B cell (primary cell): ENCODE measurements at regions not wholly inside any gene's neighbourhood (a gene's known extent, or its start where the extent isn't known, plus 50 kb on each side); places are given as distances from the start of the nearest gene placed in this dataset.

Source experiments
- ATAC-seq: fragments of 200-7000 bp; cut with Tn5 transposase; one replicate; pipeline ENCODE4 v1.10.0; 2021; ENCODE audit warnings: low read depth, mild to moderate bottlenecking, moderate number of reproducible peaks, moderate library complexity
- CTCF ChIA-PET: fragments of 350-600 bp; sonication (Branson Sonifier 250); formaldehyde crosslinking; loops from one replicate; lab custom pipeline; 2021; ENCODE audit warnings: antibody characterized with exemption, inconsistent platforms; lab: Charles Lee
- POLR2A ChIA-PET: fragments of 350-600 bp; sonication (Branson Sonifier 250); formaldehyde crosslinking; loops from one replicate; lab custom pipeline; 2021; ENCODE audit warnings: antibody characterized with exemption; lab: Charles Lee
- DNase-seq: peaks from one replicate; pipeline ENCODE4 v3.0.0; 2013
- H2AFZ ChIP-seq: 2 replicates; pipeline ENCODE4 v1.6.1; 2012; ENCODE audit warnings: mild to moderate bottlenecking, low read depth, low read length; ENCODE audit not compliant: insufficient read depth, poor library complexity, severe bottlenecking
- H3K27ac ChIP-seq, 2 donors: 1 replicate in 1 of 2; 2 replicates in 1 of 2; pipeline ENCODE4 v1.5.1; 2012 to 2013; ENCODE audit warnings: low read length in 2 of 2, mild to moderate bottlenecking in 2 of 2, moderate library complexity in 1 of 2
- H3K27me3 ChIP-seq, 4 experiments: fragments of 200-600 bp in 1 of 4; sonication (generic) in 1 of 4; replicated peaks in 1 of 4; 1 replicate in 2 of 4; 2 replicates in 2 of 4; pipeline versions ENCODE4 v1.6.1 to v1.7.0; 2013 to 2016; ENCODE audit warnings: low read length in 3 of 4, mild to moderate bottlenecking in 2 of 4, mixed read lengths in 1 of 4, moderate library complexity in 1 of 4; ENCODE audit not compliant: insufficient read depth in 4 of 4, control insufficient read depth in 3 of 4; ENCODE audit errors: control extremely low read depth in 1 of 4
- H3K36me3 ChIP-seq, 2 experiments: replicated peaks in 1 of 2; 1 replicate in 1 of 2; 2 replicates in 1 of 2; pipeline versions ENCODE4 v1.6.1 to v1.7.1; 2013; ENCODE audit warnings: low read length in 1 of 2; ENCODE audit not compliant: insufficient read depth in 2 of 2, control insufficient read depth in 1 of 2; ENCODE audit errors: control extremely low read depth in 1 of 2, extremely low read depth in 1 of 2
- H3K4me1 ChIP-seq, 2 donors: fragments of 200-600 bp in 1 of 2; sonication (generic) in 1 of 2; 1 replicate in 1 of 2; 2 replicates in 1 of 2; pipeline versions ENCODE4 v1.5.1 to v1.6.1; 2013 to 2017; ENCODE audit warnings: low read length in 2 of 2; ENCODE audit not compliant: control insufficient read depth in 2 of 2, insufficient read depth in 2 of 2
- H3K4me2 ChIP-seq: replicated peaks from 2 replicates; pipeline ENCODE3; 2012; ENCODE audit warnings: mild to moderate bottlenecking, low read depth, low read length; ENCODE audit not compliant: poor library complexity, severe bottlenecking
- H3K4me3 ChIP-seq, 5 experiments: fragments of 200-600 bp in 1 of 5; sonication (generic) in 1 of 5; 1 replicate in 3 of 5; 2 replicates in 2 of 5; pipeline versions ENCODE4 v1.5.1 to v1.7.0; 2011 to 2016; ENCODE audit warnings: low read length in 4 of 5, mild to moderate bottlenecking in 4 of 5, low read depth in 2 of 5, control low read depth in 1 of 5, moderate library complexity in 1 of 5; ENCODE audit not compliant: insufficient read depth in 1 of 5; ENCODE audit errors: control extremely low read depth in 1 of 5, extremely low read depth in 1 of 5
- H3K79me2 ChIP-seq: fragments of 200-600 bp; sonication (generic); one replicate; pipeline ENCODE4 v1.6.0; 2016; ENCODE audit warnings: low read length; ENCODE audit not compliant: control insufficient read depth, insufficient read depth
- H3K9ac ChIP-seq: fragments of 200-600 bp; sonication (generic); 2 replicates; pipeline ENCODE4 v1.6.1; 2017; ENCODE audit warnings: mild to moderate bottlenecking, low read length, moderate library complexity
- H3K9me3 ChIP-seq, 3 donors: one replicate each; pipeline versions ENCODE4 v1.6.1 to v1.7.1; 2013; ENCODE audit warnings: low read length in 2 of 3; ENCODE audit not compliant: control insufficient read depth in 2 of 3, insufficient read depth in 1 of 3; ENCODE audit errors: control extremely low read depth in 1 of 3
- H4K20me1 ChIP-seq: 2 replicates; pipeline ENCODE4 v1.6.0; 2012; ENCODE audit warnings: mild to moderate bottlenecking, low read length; ENCODE audit not compliant: insufficient read depth, control insufficient read depth, poor library complexity, severe bottlenecking
- H3K27ac Mint-ChIP-seq: one replicate; pipeline ENCODE4 v1.8.0; 2021; ENCODE audit warnings: mixed read lengths
- H3K27me3 Mint-ChIP-seq: one replicate; pipeline ENCODE4 v1.8.0; 2021; ENCODE audit warnings: mixed read lengths
- H3K4me1 Mint-ChIP-seq: one replicate; pipeline ENCODE4 v1.8.0; 2021; ENCODE audit warnings: mixed read lengths
- H3K4me3 Mint-ChIP-seq: one replicate; pipeline ENCODE4 v1.8.0; 2021; ENCODE audit warnings: mixed read lengths
- H3K9me3 Mint-ChIP-seq: one replicate; pipeline ENCODE4 v1.8.0; 2022; ENCODE audit warnings: mixed read lengths; ENCODE audit not compliant: insufficient read depth
- EZH2 ChIP-seq: IDR thresholded peaks from 2 replicates; pipeline ENCODE4 v1.6.1; 2012; ENCODE audit warnings: borderline replicate concordance, low read depth, mild to moderate bottlenecking, moderate library complexity, low read length; ENCODE audit not compliant: insufficient read depth, poor library complexity, severe bottlenecking
- WGBS: methylation state at CpG from one replicate; pipeline ENCODE4 v1.1.5; 2013; ENCODE audit warnings: missing lambda C conversion rate; ENCODE audit not compliant: insufficient coverage; 5-methylcytosine and 5-hydroxymethylcytosine counted together
- intact Hi-C: fragments of 100-400 bp; cut with micrococcal nuclease; formaldehyde crosslinking; loops from one replicate; pipeline ENCODE4 v1.10.0; 2022
- TF ChIP-seq, protein P1 (sequence below): fragments of 200-600 bp; IDR thresholded peaks from one replicate; pipeline ENCODE4 v1.8.0; 2022; ENCODE audit warnings: antibody characterized with exemption, mild to moderate bottlenecking

DNA sequence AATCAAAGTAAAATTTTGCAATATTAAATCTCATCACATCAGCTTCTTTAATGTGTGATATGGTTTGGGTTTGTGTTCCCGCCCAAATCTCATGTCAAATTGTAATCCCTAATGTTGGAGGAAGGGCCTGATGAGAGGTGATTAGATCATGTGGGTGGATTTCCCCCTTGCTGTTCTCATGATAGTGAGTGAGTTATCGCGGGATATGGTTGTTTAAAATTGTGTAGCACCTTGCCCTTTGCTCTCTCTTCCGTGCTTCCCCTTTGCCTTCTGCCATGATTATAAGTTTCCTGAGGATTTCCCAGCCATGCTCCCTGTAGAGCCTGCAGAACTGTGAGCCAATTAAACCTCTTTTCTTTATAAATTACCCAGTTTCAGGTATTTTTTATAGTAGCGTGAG, 131.9 kb downstream of the ZNF326 start:
- Mint-ChIP-seq H3K4me1 (no peaks in the 10 kb centered on the region), H3K4me3 (no peak overlapping the region), H3K9me3 (no peaks in the 10 kb centered on the region), H3K27ac (no peak overlapping the region), H3K27me3 (peaks cover 21% of the 10 kb centered on the region)
- CTCF ChIA-PET, result no interaction called here
- Histone ChIP-seq H3K4me1 (no peaks in the 10 kb centered on the region), H3K9ac (no peak overlapping the region), H3K4me3 (no peak overlapping the region), H3K36me3 (no peaks in the 10 kb centered on the region), H2AFZ (no peak overlapping the region), H3K9me3 (no peaks in the 10 kb centered on the region), H4K20me1 (no peaks in the 10 kb centered on the region), H3K4me2 (no peak overlapping the region), H3K79me2 (no peaks in the 10 kb centered on the region), H3K27me3 (peaks cover 0 to 3% (median 0%) of the 10 kb centered on the region in 4 experiments), H3K27ac (no peak overlapping the region)
- no peak for DNase-seq
- intact Hi-C loops, result no loop called here
- POLR2A ChIA-PET, result no interaction called here
- WGBS, result no CpG with 5 or more reads among the region's 5 CpGs
- TF ChIP-seq, protein P1, sequence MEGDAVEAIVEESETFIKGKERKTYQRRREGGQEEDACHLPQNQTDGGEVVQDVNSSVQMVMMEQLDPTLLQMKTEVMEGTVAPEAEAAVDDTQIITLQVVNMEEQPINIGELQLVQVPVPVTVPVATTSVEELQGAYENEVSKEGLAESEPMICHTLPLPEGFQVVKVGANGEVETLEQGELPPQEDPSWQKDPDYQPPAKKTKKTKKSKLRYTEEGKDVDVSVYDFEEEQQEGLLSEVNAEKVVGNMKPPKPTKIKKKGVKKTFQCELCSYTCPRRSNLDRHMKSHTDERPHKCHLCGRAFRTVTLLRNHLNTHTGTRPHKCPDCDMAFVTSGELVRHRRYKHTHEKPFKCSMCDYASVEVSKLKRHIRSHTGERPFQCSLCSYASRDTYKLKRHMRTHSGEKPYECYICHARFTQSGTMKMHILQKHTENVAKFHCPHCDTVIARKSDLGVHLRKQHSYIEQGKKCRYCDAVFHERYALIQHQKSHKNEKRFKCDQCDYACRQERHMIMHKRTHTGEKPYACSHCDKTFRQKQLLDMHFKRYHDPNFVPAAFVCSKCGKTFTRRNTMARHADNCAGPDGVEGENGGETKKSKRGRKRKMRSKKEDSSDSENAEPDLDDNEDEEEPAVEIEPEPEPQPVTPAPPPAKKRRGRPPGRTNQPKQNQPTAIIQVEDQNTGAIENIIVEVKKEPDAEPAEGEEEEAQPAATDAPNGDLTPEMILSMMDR, result no peak
- TF ChIP-seq EZH2, result no peak
- no peak for ATAC-seq

DNA sequence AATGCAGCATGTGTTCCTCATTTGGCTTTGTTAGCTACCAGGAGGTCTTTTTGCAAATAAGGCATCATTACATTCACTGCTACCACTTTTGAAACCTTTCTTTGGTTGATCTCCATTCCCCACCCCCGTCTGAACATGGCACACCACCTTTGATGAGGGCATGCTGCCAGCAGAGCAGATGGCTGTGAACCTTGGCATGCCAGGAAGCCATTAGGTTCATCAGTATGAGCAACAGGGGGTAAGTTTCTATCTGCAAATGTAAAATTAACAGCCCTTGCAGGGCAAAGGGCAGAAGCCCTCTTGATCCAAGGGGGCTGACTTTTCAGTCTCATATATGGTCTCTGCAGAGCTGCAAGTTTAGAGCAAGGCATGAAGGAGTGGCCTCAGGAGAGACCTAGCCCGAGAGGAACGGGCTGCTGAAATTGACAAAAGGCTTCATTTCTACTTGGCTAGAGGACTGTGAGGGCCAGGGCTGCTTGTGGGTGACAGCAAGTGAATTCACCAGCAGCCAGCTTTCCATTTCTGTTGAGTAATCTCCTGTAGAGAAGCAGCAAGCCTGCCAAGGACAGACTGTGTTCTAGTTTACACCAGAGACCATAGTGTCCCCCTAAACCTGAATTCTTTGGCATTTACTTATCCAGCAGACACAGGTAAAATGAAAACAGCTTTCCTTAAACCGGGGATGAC, 127.9 kb downstream of the ZNF326 start:
- CTCF ChIA-PET, result no interaction called here
- H2AFZ ChIP-seq, result no peak overlapping the region
- DNase-seq, result no peak
- no peak overlapping the region for H3K27ac ChIP-seq
- Mint-ChIP-seq H3K9me3 (peaks cover 5% of the 10 kb centered on the region), H3K4me1 (no peaks in the 10 kb centered on the region), H3K27me3 (peaks cover 14% of the 10 kb centered on the region), H3K4me3 (no peak overlapping the region), H3K27ac (no peak overlapping the region)
- intact Hi-C loops, result no loop called here
- no peak for TF ChIP-seq EZH2
- TF ChIP-seq, protein P1, result no peak
- no peaks in the 10 kb centered on the region for H4K20me1 ChIP-seq
- whole genome bisulfite sequencing, result 85% methylated on average over 3 of the region's 4 CpGs
- no peaks in the 10 kb centered on the region for H3K79me2 ChIP-seq
- H3K4me3 ChIP-seq, result no peak overlapping the region
- no peaks in the 10 kb centered on the region for H3K36me3 ChIP-seq
- H3K9ac ChIP-seq, result no peak overlapping the region
- POLR2A ChIA-PET, result no interaction called here
- no peak for ATAC-seq
- no peak overlapping the region for H3K4me2 ChIP-seq
- peaks cover 0 to 3% (median 0%) of the 10 kb centered on the region in 4 experiments for H3K27me3 ChIP-seq
- H3K9me3 ChIP-seq, result no peaks in the 10 kb centered on the region
- H3K4me1 ChIP-seq, result no peaks in the 10 kb centered on the region
